ENCODE measurements at regions not wholly inside any gene's neighbourhood (a gene's known extent, or its start where the extent isn't known, plus 50 kb on each side); places are given as distances from the start of the nearest gene placed in this dataset.

GRCh38 chr6:20036141-20036677 is 176.1 kb downstream of the MBOAT1 start:
- Histone ChIP-seq H3K9me2 (replicated peaks; ENCODE audit: low read length) (no peaks in the 10 kb centered on the region), H3K4me2 (ENCODE audit: low read length) (no peak overlapping the region), H3K27ac (ENCODE audit: low read length) (no peak overlapping the region), H3F3A (ENCODE audit: low read length, unreplicated experiment) (no peaks in the 10 kb centered on the region), H2AFZ (ENCODE audit: low read length) (no peak overlapping the region), H3K9me3 (ENCODE audit: low read length) (no peaks in the 10 kb centered on the region), H3K9ac (ENCODE audit: low read length) (no peak overlapping the region), H3K79me2 (ENCODE audit: low read length) (no peaks in the 10 kb centered on the region), H4K20me1 (ENCODE audit: low read length) (no peaks in the 10 kb centered on the region), H3K4me1 (ENCODE audit: insufficient read depth, low read length) (no peaks in the 10 kb centered on the region), H3K27me3 (ENCODE audit: low read length) (peaks cover 24% of the 10 kb centered on the region; the same call in 1 of the 2 replicates), H3K4me3 (ENCODE audit: low read length) (no peak overlapping the region), H3K36me3 (ENCODE audit: low read depth, low read length) (no peaks in the 10 kb centered on the region)
- ATAC-seq (no peak), DNase-seq (no peak)
- ChIA-PET POLR2A (ENCODE audit: unreplicated experiment) (no interaction called here), CTCF (no interaction called here)
- TF ChIP-seq CTCF (conservative IDR thresholded peaks at IDR 0.05; ENCODE audit: low read depth, low read length), result no peak
- TF ChIP-seq EZH2phosphoT487 (IDR thresholded peaks at IDR 0.05; ENCODE audit: borderline replicate concordance, low read length), result no peak
- no peak for TF ChIP-seq EZH2 (IDR thresholded peaks at IDR 0.05; ENCODE audit: low read length, unreplicated experiment)
- intact Hi-C loops (cut with micrococcal nuclease), result no loop called here
- BruUV-seq (replicated peaks), result no TSS peak

- no peak overlapping the region for H3K4me2 ChIP-seq (ENCODE audit: low read length)
Observed at GRCh38 chr6:20038410-20039204, 173.7 kb downstream of the MBOAT1 start.

More at GRCh38 chr6:20038410-20039204, 173.7 kb downstream of the MBOAT1 start:
- TF ChIP-seq CTCF (conservative IDR thresholded peaks at IDR 0.05; ENCODE audit: low read depth, low read length) (no peak), EZH2 (IDR thresholded peaks at IDR 0.05; ENCODE audit: low read length, unreplicated experiment) (no peak), EZH2phosphoT487 (IDR thresholded peaks at IDR 0.05; ENCODE audit: borderline replicate concordance, low read length) (no peak)
- no peaks in the 10 kb centered on the region for H3K4me1 ChIP-seq (ENCODE audit: insufficient read depth, low read length)
- H3K9me3 ChIP-seq (ENCODE audit: low read length), result no peaks in the 10 kb centered on the region
- H3K4me3 ChIP-seq (ENCODE audit: low read length), result no peak overlapping the region
- H3K27me3 ChIP-seq (ENCODE audit: low read length), result peaks cover 24% of the 10 kb centered on the region; the same call in 1 of the 2 replicates
- no peaks in the 10 kb centered on the region for H3K36me3 ChIP-seq (ENCODE audit: low read depth, low read length)
- H3F3A ChIP-seq (ENCODE audit: low read length, unreplicated experiment), result no peaks in the 10 kb centered on the region
- CTCF ChIA-PET, result no interaction called here
- no peaks in the 10 kb centered on the region for H3K79me2 ChIP-seq (ENCODE audit: low read length)
- POLR2A ChIA-PET (ENCODE audit: unreplicated experiment), result no interaction called here
- no peaks in the 10 kb centered on the region for H4K20me1 ChIP-seq (ENCODE audit: low read length)
- no peaks in the 10 kb centered on the region for H3K9me2 ChIP-seq (replicated peaks; ENCODE audit: low read length)
- H3K27ac ChIP-seq (ENCODE audit: low read length), result no peak overlapping the region
- DNase-seq (no peak), ATAC-seq (no peak)
- no peak overlapping the region for H2AFZ ChIP-seq (ENCODE audit: low read length)
- H3K9ac ChIP-seq (ENCODE audit: low read length), result no peak overlapping the region
- intact Hi-C loops (cut with micrococcal nuclease), result no loop called here
- BruUV-seq (replicated peaks), result no TSS peak
